ENCODE measurements at regions not wholly inside any gene's neighbourhood (a gene's known extent, or its start where the extent isn't known, plus 50 kb on each side); places are given as distances from the start of the nearest gene placed in this dataset.

GRCh38 chr12:5176036-5176435 is 132.4 kb downstream of the KCNA5 start:
- peaks cover 35% of the 10 kb centered on the region for H3K27me3 Mint-ChIP-seq (ENCODE audit: low read depth)
- H3K4me1 Mint-ChIP-seq, result peaks cover 18% of the 10 kb centered on the region
- TF ChIP-seq CTCF (IDR thresholded peaks at IDR 0.05; ENCODE audit: unreplicated experiment in 3 of 3), result no peak
- no peak overlapping the region for H3K27ac Mint-ChIP-seq
- H3K36me3 Mint-ChIP-seq (ENCODE audit: low read depth), result no peaks in the 10 kb centered on the region
- no peaks in the 10 kb centered on the region for H3K9me3 Mint-ChIP-seq
- no peak overlapping the region for H3K4me3 Mint-ChIP-seq

- H3K36me3 Mint-ChIP-seq (ENCODE audit: low read depth), result no peaks in the 10 kb centered on the region
- no peak for TF ChIP-seq CTCF (IDR thresholded peaks at IDR 0.05; ENCODE audit: unreplicated experiment in 3 of 3)
- no peak overlapping the region for H3K4me3 Mint-ChIP-seq
- peaks cover 15% of the 10 kb centered on the region for H3K4me1 Mint-ChIP-seq
- H3K27ac Mint-ChIP-seq, result no peak overlapping the region
- H3K9me3 Mint-ChIP-seq, result no peaks in the 10 kb centered on the region
- peaks cover 32% of the 10 kb centered on the region for H3K27me3 Mint-ChIP-seq (ENCODE audit: low read depth)
Measured at GRCh38 chr12:5177096-5177495, 133.4 kb downstream of the KCNA5 start.

GRCh38 chr12:5177731-5178130 is 134.1 kb downstream of the KCNA5 start:
- Mint-ChIP-seq H3K36me3 (ENCODE audit: low read depth) (no peaks in the 10 kb centered on the region), H3K27ac (no peak overlapping the region), H3K4me3 (no peak overlapping the region), H3K9me3 (no peaks in the 10 kb centered on the region), H3K4me1 (peaks cover 13% of the 10 kb centered on the region), H3K27me3 (ENCODE audit: low read depth) (peaks cover 32% of the 10 kb centered on the region)
- no peak for TF ChIP-seq CTCF (IDR thresholded peaks at IDR 0.05; ENCODE audit: unreplicated experiment in 3 of 3)

DNA sequence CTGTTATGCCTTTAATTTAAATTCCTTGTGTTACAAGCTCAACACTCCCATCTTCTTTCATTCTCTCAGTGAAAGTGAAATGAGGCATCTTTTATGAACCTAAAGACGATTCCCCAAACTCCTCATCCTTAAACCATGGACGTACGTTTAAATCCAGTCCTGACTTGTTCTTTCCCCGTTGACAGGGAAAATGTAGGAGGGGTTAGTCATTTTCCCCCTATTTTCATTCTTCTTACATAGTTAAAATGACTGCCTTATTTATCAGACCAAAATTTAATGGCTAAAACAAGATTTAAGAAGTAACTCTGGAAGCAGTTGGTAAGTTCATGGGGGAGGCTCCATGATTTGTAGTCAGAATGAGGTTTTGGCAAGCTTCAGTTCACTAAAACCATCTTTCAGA is 134.9 kb downstream of the KCNA5 start:
- Mint-ChIP-seq H3K27ac (peak overlapping the region in 1 of 3 experiments; percentile 27), H3K9me3 (no peaks in the 10 kb centered on the region), H3K36me3 (ENCODE audit: low read depth) (no peaks in the 10 kb centered on the region), H3K4me3 (peak overlapping the region in 1 of 3 experiments; percentile 42), H3K4me1 (peaks cover 9% of the 10 kb centered on the region), H3K27me3 (ENCODE audit: low read depth) (peaks cover 23% of the 10 kb centered on the region)
- no peak for TF ChIP-seq CTCF (IDR thresholded peaks at IDR 0.05; ENCODE audit: unreplicated experiment in 3 of 3)

GRCh38 chr12:5180496-5180895 is 136.8 kb downstream of the KCNA5 start:
- Mint-ChIP-seq H3K9me3 (no peaks in the 10 kb centered on the region), H3K27me3 (ENCODE audit: low read depth) (peaks cover 22% of the 10 kb centered on the region), H3K4me1 (peaks cover 15% of the 10 kb centered on the region), H3K27ac (no peak overlapping the region), H3K36me3 (ENCODE audit: low read depth) (no peaks in the 10 kb centered on the region), H3K4me3 (no peak overlapping the region)
- no peak for TF ChIP-seq CTCF (IDR thresholded peaks at IDR 0.05; ENCODE audit: unreplicated experiment in 3 of 3)

DNA sequence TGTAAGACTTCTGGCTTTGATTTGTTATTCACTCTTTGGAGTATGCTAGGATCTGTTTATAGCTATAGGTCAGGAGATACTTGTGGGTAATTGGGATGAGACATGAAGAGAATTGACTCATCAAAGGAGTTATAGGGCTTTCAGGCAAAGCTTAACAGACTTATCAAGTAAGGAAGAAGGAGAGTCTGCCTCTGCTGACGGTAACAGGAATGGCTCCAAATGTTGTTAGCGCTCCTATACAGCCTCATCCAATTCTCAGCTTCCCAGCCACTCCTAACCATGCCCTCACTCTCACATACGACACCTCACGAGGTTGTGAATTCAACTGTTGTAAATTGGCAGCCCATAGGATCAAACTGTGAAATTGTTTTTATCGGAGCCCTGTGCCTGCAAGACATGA is 140.5 kb downstream of the KCNA5 start:
- H3K4me1 Mint-ChIP-seq, result peaks cover 25% of the 10 kb centered on the region
- TF ChIP-seq CTCF (IDR thresholded peaks at IDR 0.05; ENCODE audit: unreplicated experiment in 3 of 3), result no peak
- no peaks in the 10 kb centered on the region for H3K36me3 Mint-ChIP-seq (ENCODE audit: low read depth)
- H3K9me3 Mint-ChIP-seq, result no peaks in the 10 kb centered on the region
- H3K4me3 Mint-ChIP-seq, result no peak overlapping the region
- no peak overlapping the region for H3K27ac Mint-ChIP-seq
- peaks cover 27% of the 10 kb centered on the region for H3K27me3 Mint-ChIP-seq (ENCODE audit: low read depth)
